DND-41 (cell line): ENCODE measurements at regions not wholly inside any gene's neighbourhood (a gene's known extent, or its start where the extent isn't known, plus 50 kb on each side); places are given as distances from the start of the nearest gene placed in this dataset.

ENCODE experiments used
- EZH2 ChIP-seq: IDR thresholded peaks from 3 replicates; pipeline ENCODE4 v1.6.1; 2012; ENCODE audit warnings: borderline replicate concordance, low read depth, mild to moderate bottlenecking, moderate library complexity, low read length, inconsistent platforms; ENCODE audit not compliant: severe bottlenecking
- TF ChIP-seq, protein P1 (sequence below): IDR thresholded peaks from 2 replicates; pipeline ENCODE4 v1.5.1; 2012; ENCODE audit warnings: borderline replicate concordance, low read length, moderate library complexity, mild to moderate bottlenecking; ENCODE audit not compliant: poor library complexity, severe bottlenecking; ENCODE audit errors: extremely low read depth

DNA sequence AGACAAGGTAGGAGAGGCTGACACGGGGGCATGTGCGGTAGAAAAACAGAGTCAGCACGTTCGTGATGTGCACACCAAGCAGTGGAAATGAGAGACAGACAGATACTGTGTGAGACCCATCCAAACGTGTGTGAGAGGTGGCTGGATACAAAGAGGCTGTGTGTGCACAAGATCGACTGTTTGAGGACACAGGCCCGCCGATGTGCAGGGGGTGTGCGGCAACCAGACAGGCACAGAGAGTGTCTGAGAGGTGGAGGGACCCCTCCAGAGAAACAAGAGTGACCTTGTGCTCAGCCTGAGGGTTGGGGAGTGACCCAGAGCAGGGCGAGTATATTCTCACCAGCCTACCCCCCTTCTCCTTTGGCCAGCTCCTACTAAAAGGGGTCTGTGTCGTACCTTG is 97.8 kb upstream of the IPO9 start:
- TF ChIP-seq, protein P1, sequence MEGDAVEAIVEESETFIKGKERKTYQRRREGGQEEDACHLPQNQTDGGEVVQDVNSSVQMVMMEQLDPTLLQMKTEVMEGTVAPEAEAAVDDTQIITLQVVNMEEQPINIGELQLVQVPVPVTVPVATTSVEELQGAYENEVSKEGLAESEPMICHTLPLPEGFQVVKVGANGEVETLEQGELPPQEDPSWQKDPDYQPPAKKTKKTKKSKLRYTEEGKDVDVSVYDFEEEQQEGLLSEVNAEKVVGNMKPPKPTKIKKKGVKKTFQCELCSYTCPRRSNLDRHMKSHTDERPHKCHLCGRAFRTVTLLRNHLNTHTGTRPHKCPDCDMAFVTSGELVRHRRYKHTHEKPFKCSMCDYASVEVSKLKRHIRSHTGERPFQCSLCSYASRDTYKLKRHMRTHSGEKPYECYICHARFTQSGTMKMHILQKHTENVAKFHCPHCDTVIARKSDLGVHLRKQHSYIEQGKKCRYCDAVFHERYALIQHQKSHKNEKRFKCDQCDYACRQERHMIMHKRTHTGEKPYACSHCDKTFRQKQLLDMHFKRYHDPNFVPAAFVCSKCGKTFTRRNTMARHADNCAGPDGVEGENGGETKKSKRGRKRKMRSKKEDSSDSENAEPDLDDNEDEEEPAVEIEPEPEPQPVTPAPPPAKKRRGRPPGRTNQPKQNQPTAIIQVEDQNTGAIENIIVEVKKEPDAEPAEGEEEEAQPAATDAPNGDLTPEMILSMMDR: no peak
- no peak for TF ChIP-seq EZH2
